Left colon (tissue), 2 donors: ENCODE measurements at regions not wholly inside any gene's neighbourhood (a gene's known extent, or its start where the extent isn't known, plus 50 kb on each side); places are given as distances from the start of the nearest gene placed in this dataset.

ENCODE experiments used
- ATAC-seq: fragments of 200-7000 bp; cut with Tn5 transposase; one replicate; pipeline ENCODE4 v1.9.1; 2020; ENCODE audit warnings: mild to moderate bottlenecking, moderate library complexity
- DNase-seq, 2 donors: peaks; one replicate each; pipeline ENCODE4 v3.0.0-alpha.2; 2020
- intact Hi-C, 2 donors: fragments of 100-400 bp; cut with DNase I in 1 of 2; cut with micrococcal nuclease in 1 of 2; formaldehyde crosslinking; loops; one replicate each; pipeline versions ENCODE4 v1.11.2 to v1.14.0; 2022; cut with DNase I, micrococcal nuclease
- donor health status: DM: no; HTN: no; CAD: no.
- donor health status: DM: yes; HTN: yes; CAD: no.

DNA sequence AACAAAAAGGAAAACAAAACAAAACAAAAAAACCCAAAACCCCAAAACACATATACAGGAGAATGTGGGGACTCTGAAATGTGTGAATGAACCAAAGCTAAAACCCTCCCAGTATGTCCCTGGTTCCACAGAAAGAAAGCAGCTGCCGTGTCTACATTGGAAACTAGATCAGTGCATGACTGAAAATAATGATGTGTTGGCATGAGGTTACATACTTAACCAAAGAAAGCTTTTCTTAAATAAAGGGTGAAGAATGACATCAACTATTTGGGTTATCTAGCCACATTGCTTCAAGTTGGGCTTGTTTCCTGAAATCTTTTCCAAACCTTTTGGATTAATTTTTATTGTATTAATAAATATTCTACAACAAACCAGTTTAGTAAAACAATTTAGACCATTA lies 91.9 kb upstream of the FN1 start:
- DNase-seq (no peak), ATAC-seq (no peak)
- intact Hi-C loops, result no loop called here

DNA sequence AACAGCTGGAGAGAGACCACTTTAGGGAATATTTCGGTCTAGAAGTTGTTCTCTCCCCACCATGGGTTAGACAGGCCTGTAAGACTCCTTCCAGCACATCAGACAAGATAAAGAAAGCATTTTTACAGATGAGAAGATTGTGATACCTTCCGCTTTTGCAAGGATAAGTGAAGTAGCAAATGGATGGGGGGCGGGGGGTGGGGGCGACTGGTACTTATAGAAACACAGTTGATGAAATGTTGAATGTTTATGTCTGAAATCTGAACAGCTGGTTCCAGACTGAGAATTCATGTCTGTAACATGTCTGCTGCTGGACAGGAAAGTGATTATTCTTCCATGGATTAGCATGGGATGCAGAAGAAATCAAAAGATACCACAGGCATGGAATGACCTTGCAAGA lies 90.5 kb upstream of the FN1 start:
- intact Hi-C loops, result no loop called here
- DNase-seq, result no peak
- no peak for ATAC-seq

DNA sequence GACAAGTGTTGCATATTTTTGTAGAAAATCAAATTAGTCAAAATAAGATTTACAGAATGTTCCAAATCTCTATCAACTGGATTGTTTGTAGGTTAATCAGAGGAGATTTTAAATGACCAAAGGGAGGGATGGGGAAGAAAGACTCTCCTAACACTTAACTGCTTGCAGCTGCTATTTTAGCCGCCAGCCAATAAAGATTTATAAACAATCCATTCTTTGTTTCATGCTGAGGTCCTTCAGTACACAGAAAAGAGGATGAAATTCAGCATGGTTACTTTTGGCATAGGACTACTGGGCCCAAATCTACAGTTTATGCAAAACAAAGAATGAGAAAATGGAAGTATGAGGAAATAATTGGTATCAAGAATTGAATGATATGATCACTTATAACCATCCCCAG lies 86.4 kb upstream of the FN1 start:
- ATAC-seq (peak; percentile 68), DNase-seq (no peak)
- intact Hi-C loops, result no loop called here

DNA sequence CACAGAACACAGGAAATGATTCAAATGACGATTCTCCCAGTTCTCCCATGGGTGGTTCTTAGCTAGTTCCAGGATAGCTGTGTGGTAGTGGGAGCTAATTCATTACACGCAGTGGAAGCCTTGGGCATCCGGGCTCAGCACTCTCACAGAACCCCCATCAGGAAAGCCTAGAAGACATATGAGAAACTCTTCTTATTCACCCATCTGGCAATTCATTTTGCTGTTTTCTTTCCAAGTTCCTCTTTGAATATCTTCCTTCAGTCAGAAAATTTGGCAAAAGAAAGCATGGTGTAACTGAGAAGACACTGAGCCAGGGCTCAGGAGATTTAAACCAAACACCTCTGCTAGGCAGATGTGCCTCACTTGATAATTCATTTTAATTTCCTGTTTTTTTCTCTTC lies 85.2 kb upstream of the FN1 start:
- no peak for ATAC-seq
- no peak for DNase-seq
- intact Hi-C loops, result no loop called here

DNA sequence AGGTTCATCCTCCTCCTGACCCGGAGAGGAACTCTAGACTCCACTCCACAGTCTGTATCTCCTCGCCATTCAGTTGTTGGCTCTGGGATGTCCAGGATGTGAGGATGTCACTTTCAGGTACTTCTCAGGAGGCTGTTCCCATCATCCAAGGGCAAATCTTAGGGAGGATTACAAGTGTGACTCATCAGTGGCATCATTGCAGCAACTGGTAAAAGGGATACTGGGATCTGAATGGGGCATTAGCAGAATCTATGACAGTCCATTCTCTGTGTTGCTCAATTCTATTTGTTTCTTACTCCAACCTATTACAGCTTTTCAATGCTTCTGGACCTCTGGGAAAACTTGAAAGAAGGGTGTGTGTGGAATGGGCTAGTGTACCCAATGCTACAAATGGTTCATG lies 81.5 kb upstream of the FN1 start:
- ATAC-seq, result no peak
- intact Hi-C loops, result no loop called here

DNA sequence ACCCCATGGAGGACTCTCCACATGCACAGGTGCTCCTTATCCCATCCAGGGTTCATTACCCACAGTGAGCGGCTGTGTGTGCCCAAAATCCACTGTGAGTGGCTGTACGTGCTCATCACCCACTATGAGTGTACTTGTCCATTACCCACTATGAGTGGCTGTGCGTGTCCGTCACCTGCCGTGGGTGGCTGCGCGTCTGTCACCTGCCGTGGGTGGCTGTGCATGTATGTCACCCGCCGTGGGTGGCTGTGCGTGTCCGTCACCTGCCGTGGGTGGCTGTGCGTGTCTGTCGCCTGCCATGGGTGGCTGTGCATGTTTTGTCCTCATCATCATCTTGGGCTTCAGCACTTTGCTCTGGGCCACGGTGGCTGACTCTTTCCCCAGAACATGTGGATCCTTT lies 78.6 kb upstream of the FN1 start:
- DNase-seq, result no peak
- ATAC-seq, result no peak
- intact Hi-C loops, result no loop called here

More for the DNA sequence above, 81.5 kb upstream of the FN1 start:
- no peak for DNase-seq

DNA sequence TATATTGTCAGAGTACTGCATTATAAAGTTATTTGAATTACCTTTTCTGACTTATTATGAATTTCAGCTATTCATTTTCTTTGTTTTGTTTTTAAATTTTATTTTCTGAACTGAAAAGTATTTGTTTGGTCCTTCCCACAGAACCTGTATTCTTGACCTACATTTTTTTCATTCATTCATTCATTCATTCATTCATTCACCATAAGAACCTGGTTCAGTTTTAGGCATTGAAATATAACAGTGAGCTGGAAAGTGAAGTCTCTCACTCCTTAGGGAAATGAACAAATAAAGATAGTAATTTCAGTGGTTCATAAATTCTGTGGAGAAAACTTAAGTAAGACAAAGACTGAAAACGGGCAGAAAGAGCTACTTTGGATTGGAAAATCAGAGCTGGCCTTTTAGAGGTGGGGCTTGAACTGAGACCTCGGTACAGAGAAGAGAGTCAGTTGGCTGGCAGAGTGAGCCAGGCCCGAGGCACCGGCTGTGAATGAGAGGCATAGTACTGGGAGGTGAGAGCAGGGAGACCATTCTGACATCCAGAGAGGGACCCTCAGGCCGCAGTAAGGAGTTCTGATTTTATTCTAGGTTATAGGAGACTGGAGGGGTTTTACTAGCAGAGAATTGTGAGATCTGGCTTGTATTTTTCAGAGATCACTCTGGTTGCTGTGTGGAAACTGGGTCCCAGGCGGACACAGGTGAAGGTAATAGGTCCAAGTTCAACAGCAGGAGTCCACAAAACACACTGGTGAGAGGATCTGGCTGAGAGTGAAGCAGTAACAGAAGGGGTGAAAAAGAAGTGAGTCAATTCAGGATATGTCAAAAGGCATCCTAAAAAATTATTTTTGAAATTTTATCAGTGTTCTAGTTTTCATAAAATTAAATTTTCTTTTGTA lies 75.8 kb upstream of the FN1 start:
- ATAC-seq (no peak), DNase-seq (no peak)
- intact Hi-C loops, result no loop called here

DNA sequence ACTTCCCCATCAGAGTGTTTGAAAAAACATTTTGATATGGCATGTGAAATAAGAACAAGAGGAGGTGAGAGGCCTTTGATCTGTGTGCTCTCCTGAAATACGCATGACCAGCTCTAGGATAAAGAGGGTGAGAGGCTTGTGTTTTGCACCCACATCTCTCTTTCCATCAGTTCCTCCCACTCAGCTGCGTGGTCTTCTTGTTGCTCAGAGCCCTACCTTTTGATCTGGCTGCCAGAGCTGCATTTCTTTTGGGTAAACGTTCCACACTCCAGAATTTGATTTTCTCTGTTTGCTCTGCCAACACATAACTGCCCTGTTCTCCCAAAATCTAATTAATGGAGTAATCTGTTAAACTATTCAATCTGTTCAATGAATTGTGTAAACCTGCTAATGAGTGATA lies 72.0 kb upstream of the FN1 start:
- no peak for ATAC-seq
- DNase-seq, result no peak
- intact Hi-C loops, result no loop called here

DNA sequence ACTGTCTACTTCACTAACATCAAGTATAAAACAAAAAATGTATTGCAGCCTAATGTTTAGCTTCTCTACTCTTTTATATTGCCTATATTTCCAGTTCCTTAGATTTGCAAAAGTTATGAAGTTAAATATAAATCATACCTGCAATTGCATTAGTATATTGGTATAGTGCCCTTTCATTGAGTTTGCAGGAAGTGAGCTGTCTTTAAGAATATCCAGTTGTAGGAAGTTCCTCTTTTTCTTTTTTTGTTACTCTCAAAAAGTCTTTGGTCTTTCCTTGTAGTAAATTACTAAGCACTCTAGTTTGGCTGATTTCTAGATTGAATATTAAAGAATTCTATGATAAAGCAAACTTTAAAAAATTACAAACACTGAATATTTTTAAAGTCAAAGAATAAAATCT lies 71.3 kb upstream of the FN1 start:
- ATAC-seq, result peak; percentile 64
- intact Hi-C loops, result no loop called here

DNA sequence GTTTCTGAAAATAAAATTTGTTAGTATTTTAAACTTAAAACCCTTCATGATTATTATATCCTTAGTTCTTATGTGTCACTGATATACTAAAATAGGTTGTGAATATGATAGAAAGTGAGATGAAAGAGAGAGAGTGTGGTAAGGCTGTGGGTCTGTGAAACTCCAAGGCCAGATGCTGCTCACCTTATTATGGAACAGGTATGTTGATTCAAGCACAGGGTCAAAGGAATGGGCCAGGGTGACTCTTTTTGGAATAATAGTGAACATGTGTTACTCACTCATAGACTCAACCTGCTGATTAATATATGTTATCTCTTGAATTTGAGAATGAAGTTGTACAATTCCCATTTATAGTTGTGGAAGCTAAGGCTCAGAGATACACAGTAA lies 70.7 kb upstream of the FN1 start:
- no peak for ATAC-seq
- no peak for DNase-seq
- intact Hi-C loops, result no loop called here

More for the DNA sequence above, 71.3 kb upstream of the FN1 start:
- DNase-seq, result no peak

DNA sequence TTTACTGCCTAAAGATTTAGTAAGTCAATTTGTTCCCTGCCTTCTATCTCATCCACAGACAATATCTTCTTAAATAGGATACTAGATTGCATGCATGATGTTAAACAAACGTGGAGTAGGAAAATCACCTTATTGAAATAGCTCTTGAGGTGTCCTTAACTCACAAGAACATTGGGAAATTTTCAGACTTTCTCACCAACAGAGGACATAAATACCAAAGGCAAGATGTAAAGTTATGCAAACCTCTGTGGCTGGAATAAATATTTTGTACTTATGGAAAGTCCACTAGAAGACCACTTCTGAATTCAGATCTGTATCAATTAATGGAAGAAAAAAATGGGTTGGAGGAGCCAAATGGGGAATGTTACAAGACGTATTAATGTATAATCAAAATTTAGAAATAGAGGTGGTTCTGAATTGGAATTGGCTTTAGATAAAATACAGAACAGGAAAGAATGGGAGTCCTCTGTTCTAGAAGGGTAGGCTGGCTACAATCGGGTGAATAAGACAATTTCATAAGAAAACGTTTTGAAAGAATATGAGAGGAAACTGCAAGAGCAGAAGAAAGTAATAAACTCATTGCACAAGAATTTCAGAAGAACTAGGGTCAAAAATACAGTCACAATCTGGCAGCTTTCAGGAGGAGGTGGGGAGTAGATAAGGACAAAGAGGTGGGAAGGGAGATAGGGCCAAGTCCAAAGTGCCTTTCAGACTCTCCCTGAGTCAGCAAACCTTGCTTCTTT lies 69.3 kb upstream of the FN1 start:
- intact Hi-C loops, result no loop called here
- no peak for DNase-seq
- peak; percentile 99 for ATAC-seq

DNA sequence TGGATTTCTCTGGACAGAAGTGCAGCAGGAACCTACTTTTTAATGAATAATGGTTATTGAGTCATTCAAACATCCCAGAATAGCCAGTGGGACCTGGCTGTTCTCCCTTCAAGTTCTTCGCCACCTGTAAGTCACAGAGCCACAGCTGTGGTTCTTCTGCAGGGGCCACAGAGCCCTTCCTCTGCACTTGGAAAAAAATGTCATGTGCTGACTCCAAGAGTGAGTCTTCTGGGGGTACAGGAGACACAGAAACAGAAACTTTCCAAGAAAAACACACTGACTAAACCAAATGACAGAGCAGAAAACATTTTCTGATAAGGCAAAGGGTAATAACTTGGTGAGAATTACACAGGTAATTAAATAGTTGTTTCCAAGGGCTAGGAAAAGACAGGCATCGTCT lies 68.7 kb upstream of the FN1 start:
- no peak for ATAC-seq
- intact Hi-C loops, result no loop called here
- DNase-seq, result no peak

DNA sequence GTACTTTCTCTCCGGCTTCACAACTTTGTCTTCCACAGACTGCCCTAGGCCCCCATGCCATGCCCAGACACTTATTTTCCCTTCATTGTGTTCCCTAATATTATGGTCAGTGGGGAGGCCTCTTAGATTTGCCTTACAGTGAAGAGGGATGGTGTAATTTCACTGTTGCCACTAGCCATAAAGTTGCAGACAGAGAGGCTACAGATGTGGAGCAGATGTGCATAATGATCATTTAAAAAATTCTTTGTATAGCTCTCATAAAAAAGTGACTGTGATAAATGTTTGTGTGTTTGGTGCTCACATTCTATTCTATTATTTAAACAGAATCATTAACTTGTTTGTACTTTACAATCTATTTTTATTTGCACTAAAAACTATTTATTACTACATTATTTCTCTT lies 67.5 kb upstream of the FN1 start:
- ATAC-seq, result no peak
- intact Hi-C loops, result no loop called here
- no peak for DNase-seq

DNA sequence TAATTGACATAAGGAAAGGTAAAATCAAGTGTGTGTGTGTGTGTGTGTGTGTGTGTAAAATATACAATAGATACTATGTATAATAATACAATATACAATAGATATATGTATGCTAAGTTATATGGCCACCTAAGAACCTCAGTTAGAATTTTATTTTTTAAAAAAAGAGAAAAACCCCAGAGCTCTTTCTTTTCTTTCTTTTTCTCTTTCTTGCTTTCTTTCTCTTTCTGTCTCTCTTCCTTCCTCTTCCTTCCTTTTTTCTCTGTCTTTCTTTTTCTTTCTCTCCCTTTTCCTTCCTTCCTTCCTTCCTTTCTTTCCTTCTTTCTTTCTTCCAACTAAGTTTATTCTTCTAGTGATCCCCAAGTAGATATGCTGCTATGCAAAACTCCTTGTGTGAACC lies 64.6 kb upstream of the FN1 start:
- DNase-seq (no peak), ATAC-seq (no peak)
- intact Hi-C loops, result no loop called here

DNA sequence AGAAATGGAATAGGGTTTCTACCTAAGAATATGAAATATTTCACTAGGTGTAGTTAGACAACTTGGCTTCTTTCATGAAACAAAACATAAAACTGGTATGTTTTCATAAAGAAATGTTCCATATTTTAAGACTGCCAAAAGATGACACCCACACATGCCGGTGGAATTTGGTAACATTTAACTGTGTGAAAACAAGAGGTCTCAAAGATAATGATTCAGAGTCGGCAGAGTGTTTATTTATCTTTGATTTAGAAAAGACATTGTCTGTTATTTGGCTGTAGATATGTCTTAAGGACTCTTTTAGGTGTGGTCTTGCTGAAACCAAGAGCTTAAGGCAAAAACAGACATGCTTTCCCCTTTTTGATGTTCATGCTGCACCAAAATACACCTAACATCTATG lies 63.5 kb upstream of the FN1 start:
- DNase-seq, result no peak
- intact Hi-C loops, result no loop called here
- no peak for ATAC-seq

DNA sequence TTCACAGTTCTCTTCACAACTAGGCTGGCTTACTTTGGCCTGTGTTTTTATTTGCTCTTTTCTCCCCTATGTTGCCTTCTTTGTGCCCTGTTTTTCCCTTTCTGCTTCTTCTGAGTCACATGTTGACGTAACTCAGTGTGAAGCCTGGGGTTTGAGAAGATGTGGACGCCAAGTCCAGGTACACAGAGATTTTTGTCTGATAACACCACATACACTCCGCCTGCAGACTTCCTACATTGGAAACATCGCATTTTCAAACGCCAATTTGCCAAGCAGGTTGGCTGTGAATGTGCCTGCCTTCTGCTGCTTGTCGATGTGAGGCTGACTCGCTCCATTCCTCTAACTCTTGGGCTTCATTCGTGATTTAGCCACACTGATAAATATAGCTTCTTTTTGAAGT lies 62.6 kb upstream of the FN1 start:
- DNase-seq, result no peak
- intact Hi-C loops, result no loop called here
- no peak for ATAC-seq

DNA sequence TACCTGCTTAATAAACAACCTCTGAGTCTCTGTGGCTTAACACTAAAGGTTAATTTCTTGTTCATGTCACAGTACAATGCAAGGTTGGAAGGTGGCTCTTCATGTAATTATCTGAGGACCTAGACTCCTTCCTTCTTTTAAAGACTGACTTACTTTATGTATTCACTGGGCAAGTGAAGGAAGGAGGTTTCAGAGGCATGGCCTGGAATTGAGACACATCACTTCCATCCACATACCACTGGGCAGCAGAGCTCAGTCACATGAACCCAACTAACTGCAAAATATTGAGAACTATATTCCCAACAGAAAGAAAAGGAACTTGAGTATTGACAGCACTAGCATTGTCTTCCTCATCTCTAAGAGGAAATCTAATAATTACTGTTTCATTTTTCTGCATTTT lies 57.5 kb upstream of the FN1 start:
- ATAC-seq (no peak), DNase-seq (no peak)
- intact Hi-C loops, result no loop called here

DNA sequence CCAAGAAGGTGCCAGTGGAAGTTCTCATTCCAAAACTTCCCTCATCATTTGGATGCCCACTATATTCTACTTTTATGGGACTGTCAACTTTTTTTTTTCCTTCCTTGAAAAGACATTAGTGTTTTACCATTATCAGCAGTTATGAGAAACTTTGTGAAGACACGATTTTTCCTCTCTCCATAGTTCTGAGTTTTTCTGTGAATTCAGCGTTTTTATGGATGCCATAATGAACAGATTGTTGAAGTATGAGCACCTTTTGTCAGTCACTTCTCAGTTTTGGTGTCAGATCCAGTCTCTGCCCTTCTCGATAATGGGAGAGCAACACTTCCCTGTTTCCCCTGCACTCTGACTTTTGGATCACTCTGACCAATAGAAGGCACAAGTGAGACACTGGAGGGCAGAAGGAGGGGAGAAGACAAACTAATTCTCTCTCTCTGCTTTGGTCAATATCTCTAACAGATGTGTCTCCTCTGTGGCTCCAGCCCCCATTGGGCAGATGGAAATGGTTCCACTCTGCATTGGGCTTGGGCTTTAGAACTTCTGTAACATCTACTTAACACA lies 53.5 kb upstream of the FN1 start:
- intact Hi-C loops, result no loop called here
- no peak for ATAC-seq
- no peak for DNase-seq

DNA sequence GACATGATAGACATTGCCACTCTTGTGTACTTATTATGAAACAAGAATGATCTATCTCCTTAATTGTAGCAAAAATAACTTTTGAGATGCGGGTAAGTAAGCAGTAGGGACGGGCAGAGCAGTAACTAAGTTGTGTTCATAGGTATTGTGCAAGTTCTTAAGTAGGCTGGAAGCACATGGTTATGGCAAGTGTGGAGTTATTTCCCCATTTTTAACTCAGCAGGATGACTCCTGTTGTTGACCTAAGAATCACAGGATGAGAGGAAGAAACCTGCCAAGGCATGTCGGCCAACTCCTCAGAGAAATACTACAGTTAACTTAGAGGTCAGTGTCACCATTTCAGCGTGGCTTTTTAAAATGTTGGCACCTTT lies 51.1 kb upstream of the FN1 start:
- DNase-seq (no peak), ATAC-seq (no peak)
- intact Hi-C loops, result no loop called here

DNA sequence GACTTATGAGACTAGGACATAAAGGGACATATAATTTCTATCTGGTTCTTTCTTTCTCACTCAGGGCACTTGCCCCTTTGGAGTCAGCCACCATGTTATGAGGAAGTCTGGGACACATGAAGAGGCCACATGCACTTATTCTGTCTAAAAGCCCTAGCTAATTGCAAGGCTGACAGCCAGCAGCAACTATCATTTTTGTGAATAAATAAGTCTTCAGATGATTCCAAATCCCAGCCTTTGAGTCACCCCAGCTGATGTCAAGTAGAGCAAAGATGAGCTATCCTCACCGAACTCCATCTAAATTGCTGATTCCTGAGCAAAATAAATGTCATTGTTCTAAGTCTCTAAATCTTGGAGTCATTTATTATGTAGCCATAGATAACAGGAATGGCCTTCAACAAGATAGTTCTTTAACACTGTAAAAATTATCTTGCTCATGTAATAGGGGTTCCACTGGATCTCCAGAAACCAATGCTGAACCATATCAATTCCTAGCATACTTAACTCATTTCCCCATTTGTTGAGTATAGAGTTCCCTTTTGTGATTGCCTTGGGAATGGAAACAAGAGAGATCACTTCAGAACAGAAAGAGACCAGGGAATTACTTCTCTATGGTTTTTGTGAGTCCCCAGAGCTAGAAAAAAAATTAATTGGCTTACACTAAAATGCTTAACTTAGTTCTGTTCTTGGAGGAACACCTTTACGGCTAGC lies 50.6 kb upstream of the FN1 start:
- intact Hi-C loops, result no loop called here
- DNase-seq (no peak), ATAC-seq (no peak)
